ENCODE measurements at regions not wholly inside any gene's neighbourhood (a gene's known extent, or its start where the extent isn't known, plus 50 kb on each side); places are given as distances from the start of the nearest gene placed in this dataset.

DNA sequence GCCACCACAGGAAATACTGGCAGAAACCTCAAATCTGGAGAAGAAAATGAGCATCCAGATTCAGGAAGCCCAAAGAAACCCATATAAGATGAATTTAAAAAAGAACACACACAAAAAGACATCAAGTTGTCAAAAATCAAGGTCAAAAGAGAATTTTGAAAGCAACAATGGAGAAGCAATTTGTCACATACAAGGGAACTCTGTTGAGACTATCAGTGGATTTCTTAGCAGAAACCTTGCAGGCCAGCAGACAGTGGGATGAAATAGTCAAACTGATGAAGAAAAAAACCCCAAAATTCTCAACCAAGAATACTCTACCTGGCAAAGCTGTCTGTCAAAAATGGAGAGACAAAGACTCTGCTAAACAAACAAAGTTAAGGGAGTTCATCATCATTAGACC lies 272.6 kb downstream of the ADCYAP1 start:
- DNase-seq (ENCODE audit: low read depth, low spot score): no peak
- in situ Hi-C loops (cut with HindIII; ENCODE audit: low pct_unique_long_range_greater_than_20kb, low sequenced_read_pairs): no loop called here

DNA sequence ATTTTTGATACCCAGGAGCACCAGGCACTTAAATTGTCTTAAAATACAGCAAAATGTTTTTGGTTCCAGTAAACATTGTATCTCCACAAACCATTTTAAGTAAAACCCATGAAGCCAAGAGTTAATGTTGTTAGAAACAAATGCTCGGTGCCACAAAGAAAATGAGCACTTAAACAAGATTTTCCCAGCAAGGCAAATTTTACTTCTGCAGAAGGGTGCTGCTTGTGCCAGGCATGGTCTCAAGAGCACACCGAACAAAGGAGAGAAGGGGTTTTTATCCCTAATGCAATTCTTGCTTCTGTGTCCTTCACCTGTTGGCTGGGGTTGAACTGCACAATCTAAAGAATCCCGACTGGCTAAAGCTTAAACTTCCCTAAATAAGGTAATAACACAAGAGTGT lies 286.7 kb downstream of the ADCYAP1 start:
- in situ Hi-C loops (cut with HindIII; ENCODE audit: low pct_unique_long_range_greater_than_20kb, low sequenced_read_pairs): no loop called here
- no peak for DNase-seq (ENCODE audit: low read depth, low spot score)

DNA sequence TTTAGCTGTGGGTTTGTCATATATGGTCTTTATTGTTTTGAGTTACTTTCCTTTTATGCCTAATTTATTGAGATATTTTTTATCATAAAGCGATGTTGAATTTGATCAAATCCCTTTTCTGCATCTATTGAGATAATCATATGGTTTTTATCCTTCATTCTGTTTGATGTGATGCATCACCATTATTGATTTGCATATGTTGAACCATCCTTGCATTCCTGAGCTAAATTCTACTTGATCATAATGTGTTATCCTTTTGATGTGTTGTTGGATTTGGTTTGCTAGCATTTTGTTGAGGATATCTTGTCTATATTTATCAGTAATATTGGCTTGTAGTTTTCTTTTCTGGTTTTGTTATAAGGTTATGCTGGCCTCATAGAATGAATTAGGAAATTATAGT lies 308.5 kb downstream of the ADCYAP1 start:
- no peak for DNase-seq (ENCODE audit: low read depth, low spot score)
- in situ Hi-C loops (cut with HindIII; ENCODE audit: low pct_unique_long_range_greater_than_20kb, low sequenced_read_pairs): no loop called here

DNA sequence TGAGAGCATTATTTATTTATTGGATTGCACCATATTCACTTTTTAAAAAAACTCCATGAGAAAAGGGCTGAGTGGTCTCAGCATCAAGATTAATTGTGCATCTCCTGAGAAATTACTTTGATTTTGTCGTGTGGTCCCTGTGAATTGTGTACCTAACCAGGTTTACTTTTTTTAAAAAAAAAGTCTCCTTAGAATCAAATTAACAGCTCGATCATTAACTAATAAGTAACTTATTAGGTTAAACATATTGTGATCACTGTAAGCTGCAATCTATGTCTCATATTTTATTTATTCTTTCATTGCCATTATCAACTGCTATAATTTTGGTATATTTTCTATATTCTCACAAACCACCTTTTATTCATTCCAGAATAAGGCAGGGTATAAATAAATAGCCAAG lies 318.2 kb downstream of the ADCYAP1 start:
- no peak for DNase-seq (ENCODE audit: low read depth, low spot score)

DNA sequence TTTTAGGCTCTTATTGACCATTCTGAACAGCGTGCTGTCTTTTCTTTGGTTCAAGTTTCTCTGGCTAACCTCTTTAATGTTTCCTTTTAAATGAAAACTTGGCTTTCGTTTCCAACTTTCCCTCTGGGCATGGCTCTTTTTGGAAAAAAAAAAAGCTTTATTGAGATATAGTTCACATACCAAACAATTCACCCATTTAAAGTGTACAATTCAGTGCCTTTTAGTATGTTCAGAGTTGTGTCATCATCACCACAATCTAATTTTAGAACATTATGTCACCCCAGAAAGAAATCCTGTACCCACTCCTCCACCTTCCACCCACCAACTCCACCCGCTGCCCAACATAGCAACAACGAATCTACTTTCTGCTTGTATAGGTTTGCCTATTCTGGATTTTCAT lies 322.4 kb downstream of the ADCYAP1 start:
- peak; percentile 80 for DNase-seq (ENCODE audit: low read depth, low spot score)
- in situ Hi-C loops (cut with HindIII; ENCODE audit: low pct_unique_long_range_greater_than_20kb, low sequenced_read_pairs): no loop called here

More for the DNA sequence above, 318.2 kb downstream of the ADCYAP1 start:
- in situ Hi-C loops (cut with HindIII; ENCODE audit: low pct_unique_long_range_greater_than_20kb, low sequenced_read_pairs): no loop called here

DNA sequence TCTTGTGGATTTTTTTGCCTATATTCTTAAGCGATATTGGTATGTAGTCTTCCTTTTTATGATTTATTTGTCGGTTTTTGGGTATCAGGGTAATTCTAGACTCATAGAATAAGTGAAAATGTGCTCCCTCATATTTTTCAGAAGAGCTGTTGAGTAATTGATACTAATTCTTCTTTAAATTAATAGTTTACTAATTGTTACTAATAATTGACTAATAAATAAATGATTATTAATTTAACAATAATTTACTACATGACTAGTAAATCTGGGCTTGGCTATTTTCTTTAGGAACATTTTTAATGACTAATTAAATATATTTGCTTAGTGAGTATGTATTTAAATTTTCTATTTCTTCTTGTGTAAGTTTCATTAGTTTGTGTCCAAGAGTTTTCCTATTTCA lies 325.0 kb downstream of the ADCYAP1 start:
- in situ Hi-C loops (cut with HindIII; ENCODE audit: low pct_unique_long_range_greater_than_20kb, low sequenced_read_pairs): no loop called here
- no peak for DNase-seq (ENCODE audit: low read depth, low spot score)

DNA sequence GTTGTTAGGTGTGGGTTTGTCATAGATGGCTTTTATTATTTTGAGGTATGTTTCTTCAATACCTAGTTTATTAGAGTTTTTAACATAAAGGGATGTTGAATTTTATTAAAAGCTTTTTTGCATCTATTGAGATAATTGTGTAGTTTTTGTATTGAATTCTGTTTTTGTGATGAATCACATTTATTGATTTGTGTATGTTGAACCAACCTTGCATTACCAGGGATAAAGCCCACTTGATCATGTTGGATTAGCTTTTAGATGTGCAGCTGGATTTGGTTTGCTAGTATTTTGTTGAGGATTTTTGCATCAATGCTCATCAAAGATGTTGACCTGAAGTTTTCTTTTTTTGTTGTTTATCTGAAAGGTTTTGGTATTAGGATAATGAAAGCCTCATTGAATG lies 328.2 kb downstream of the ADCYAP1 start:
- in situ Hi-C loops (cut with HindIII; ENCODE audit: low pct_unique_long_range_greater_than_20kb, low sequenced_read_pairs): no loop called here
- DNase-seq (ENCODE audit: low read depth, low spot score): no peak

DNA sequence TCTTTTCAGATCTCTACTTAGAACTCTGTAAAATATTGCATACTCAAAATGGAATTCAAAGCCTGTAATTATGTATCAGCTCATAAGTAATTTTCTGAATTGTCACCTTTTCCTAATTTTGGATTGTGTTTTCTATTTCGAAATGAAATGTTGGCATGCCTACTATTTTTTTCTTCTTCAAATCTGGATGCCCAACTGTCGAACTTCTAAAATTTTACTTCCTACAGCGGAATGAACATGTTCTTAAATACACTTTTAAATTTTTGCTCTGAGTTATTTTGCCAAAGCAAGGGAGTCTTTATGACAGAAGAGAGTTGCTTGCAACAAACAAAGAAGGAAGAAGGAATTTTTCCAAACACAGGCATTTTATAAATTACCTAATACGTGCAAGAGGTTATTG lies 336.0 kb downstream of the ADCYAP1 start:
- in situ Hi-C loops (cut with HindIII; ENCODE audit: low pct_unique_long_range_greater_than_20kb, low sequenced_read_pairs): no loop called here

DNA sequence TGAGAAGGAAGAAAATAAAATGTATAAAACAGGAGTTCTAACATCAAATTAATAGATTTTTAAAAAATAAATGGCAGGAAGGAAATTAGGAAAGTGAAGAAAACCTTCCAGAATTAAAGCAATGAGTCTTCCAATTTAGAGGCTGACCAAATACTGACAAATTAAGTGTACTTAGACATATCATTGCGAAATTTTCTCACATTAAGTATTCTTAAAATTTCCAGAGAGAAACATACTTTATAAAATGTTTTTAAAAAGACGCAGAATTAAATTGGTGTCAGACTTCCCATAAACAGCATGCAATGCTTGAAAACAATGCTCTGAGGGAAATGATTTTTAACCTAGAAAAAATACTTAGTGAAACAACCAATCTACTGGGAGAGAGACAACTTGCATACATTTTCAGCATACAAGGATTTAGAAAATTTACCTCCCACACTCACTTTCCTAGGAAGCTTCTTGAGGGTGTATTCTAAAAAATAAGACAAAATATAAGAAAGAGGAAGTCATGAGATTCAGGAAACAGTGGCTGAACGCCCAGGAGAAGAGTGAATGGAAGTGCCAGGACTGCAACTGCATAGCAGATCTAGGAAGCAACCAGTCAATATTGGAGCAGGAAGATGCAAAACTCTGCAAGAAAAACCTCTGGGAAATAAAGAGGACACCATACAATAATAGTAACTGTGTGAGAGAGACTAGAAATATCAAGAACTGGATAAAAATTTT lies 339.9 kb downstream of the ADCYAP1 start:
- in situ Hi-C loops (cut with HindIII; ENCODE audit: low pct_unique_long_range_greater_than_20kb, low sequenced_read_pairs): no loop called here
- DNase-seq (ENCODE audit: low read depth, low spot score): no peak

More for the DNA sequence above, 336.0 kb downstream of the ADCYAP1 start:
- DNase-seq (ENCODE audit: low read depth, low spot score): no peak

DNA sequence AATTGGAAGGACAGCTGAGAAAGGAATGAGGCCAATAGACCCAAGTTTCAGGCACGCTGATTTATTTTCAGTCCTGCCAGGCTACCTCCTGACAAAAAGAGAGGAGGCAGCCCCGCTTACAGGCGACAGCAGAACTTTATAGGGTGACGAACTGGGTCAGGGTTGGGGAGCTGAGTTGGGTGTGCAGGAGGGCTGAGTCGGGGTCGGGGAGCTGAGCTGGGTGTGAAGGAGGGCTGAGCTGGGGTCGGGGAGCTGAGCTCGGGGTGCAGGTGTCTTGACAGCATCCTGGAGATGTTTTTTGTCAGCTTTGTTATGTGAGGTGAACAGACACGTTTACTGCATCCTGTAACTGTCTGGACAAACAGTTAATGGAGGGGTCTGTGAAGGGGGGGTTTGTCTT lies 342.2 kb downstream of the ADCYAP1 start:
- DNase-seq (ENCODE audit: low read depth, low spot score): no peak
- in situ Hi-C loops (cut with HindIII; ENCODE audit: low pct_unique_long_range_greater_than_20kb, low sequenced_read_pairs): no loop called here

DNA sequence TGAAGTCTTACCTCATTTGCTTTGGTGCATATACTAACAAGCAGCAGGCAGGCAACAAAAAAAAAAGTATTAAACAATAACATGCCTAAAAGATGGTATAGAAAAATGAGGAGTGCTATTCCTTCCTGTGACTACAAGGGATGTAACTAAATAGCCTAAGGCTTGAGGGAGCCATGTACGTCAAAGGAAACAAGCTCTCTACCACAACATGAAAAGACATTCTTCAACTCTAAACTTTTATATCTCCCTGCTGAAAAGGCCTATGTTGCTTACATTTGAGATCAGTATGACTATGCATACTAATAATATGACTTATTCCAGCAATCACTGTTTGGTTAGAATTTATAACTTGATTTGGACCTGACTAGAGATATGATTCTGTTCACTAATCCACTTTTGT lies 347.9 kb downstream of the ADCYAP1 start:
- DNase-seq (ENCODE audit: low read depth, low spot score): peak; percentile 95
- in situ Hi-C loops (cut with HindIII; ENCODE audit: low pct_unique_long_range_greater_than_20kb, low sequenced_read_pairs): no loop called here

DNA sequence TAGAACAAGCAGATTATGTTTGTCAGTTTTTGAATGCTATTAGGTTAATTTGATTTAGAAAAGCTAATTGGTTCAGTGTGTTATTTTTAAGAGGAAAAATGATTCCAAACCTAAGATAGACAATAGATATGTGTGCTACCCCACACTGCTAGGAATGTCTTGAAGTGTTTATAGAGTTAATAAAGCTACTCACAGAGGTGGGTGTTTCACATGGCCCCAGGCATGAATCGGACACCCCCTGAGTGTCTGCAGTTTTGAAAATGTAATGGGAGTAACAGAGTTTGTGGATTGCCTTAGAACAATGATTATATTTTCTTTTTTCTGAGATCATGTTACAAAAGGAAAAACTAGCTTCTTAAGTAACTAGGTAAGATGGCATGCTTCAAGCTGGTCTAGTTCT lies 348.3 kb downstream of the ADCYAP1 start:
- in situ Hi-C loops (cut with HindIII; ENCODE audit: low pct_unique_long_range_greater_than_20kb, low sequenced_read_pairs): no loop called here
- peak; percentile 87 for DNase-seq (ENCODE audit: low read depth, low spot score)

DNA sequence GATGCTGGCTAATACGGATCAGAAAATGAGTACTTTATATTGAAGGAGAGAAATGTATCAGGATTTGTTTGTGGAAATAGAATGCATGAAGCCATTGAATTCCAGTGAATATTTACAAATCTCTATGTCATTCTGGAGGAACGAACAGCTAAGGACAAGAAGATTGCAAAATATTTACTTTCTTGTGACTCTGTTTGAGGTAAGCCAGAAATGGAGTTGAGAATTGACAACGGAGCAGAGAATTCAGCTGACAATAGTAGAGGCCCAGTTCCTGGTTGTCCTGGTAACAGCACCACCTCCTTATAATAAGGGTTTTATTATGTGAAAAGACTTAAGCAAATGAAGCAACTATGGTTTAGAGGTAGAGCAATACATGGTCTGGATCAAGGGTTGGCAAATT lies 349.2 kb downstream of the ADCYAP1 start:
- peak; percentile 32 for DNase-seq (ENCODE audit: low read depth, low spot score)
- in situ Hi-C loops (cut with HindIII; ENCODE audit: low pct_unique_long_range_greater_than_20kb, low sequenced_read_pairs): no loop called here

DNA sequence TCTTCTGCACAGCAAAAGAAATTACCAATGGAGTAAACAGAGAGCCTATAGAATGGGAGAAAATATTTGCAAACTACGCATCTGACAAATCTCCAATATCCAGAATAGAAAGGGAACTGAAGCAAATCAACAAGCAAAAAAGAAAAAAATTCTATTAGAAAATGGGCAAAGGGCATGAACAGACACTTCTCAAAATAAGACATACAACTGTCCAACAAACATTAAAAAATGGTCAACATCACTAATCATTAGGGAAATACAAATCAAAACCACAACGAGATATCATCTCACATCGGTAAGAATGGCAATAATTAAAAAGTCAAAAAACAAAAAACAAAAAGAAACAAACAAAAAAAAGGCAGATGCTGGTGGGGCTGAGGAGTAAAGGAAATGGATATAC lies 356.4 kb downstream of the ADCYAP1 start:
- no peak for DNase-seq (ENCODE audit: low read depth, low spot score)
- in situ Hi-C loops (cut with HindIII; ENCODE audit: low pct_unique_long_range_greater_than_20kb, low sequenced_read_pairs): no loop called here

DNA sequence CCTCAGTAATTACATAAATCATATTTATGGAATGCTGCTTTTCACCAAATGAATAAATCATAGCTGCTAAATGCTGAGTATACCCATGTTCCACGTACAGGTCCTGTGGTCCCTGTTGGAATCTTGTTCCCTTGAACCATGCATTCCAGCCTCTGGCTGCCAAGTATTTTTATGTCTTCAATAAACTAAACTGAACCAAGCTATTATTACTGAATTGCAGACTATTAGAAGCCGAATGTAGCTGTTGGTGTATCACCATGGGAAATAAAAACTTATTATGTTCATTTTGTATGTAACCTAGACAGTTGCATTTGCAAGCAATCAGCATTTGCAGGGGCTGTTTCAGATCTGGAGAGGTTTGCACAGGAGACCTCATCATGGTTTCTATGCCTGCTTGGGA lies 362.4 kb downstream of the ADCYAP1 start:
- no peak for DNase-seq (ENCODE audit: low read depth, low spot score)
- in situ Hi-C loops (cut with HindIII; ENCODE audit: low pct_unique_long_range_greater_than_20kb, low sequenced_read_pairs): no loop called here

DNA sequence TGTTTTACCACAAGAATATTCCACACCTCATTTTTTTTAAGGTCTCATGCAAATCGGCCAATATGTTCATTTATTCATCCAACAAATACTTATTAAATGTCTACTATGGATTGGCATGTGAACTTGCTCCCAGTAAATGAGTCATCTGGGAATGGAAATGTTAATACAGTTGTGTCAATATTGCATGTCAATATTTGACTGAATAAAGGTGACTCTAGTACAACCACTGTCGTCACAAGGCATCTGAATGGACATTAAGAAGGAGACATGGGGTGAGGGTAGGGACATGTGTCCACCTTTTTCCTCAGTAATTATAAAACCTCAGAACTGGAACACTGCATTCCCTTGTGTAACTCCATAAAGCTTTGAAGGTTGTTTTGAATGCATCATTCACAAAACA lies 365.4 kb downstream of the ADCYAP1 start:
- DNase-seq (ENCODE audit: low read depth, low spot score): no peak
- in situ Hi-C loops (cut with HindIII; ENCODE audit: low pct_unique_long_range_greater_than_20kb, low sequenced_read_pairs): no loop called here

DNA sequence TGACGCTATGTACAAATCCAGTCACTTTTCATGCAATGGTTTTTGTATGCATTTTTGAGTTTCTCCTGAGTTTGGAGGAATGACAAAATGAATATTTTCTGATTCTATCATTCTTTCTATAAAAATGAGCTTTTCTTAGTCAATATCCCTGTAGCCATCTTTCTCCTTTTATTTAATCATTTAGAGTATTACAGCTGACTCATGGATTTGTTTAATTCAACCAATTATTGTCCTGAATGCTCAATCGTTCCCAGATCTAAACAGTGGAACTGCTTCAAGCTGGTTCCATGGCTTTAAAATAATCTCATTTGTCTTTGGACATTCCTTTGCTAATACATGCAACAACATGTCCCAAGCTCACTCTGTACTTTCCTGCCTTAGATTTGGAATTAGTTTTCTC lies 368.8 kb downstream of the ADCYAP1 start:
- no peak for DNase-seq (ENCODE audit: low read depth, low spot score)
- in situ Hi-C loops (cut with HindIII; ENCODE audit: low pct_unique_long_range_greater_than_20kb, low sequenced_read_pairs): no loop called here

DNA sequence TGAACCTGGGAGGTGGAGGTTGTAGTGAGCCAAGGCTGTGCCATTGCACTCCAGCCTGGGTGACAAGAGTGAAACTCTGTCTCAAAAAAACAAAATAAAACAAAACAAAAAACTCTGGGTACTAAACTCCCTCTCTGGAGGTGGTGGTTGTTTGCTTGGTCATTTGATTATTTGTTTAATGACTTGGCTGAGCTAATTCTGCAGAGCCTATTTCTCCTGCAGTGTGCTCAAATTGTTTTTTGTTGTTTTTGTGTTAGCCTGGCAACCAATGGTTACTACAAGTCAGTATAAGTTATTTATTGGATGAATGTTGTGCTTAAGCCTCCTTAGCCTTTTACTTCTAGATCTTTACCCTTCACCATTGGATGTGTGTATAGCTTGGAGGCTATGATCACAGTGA lies 387.5 kb downstream of the ADCYAP1 start:
- in situ Hi-C loops (cut with HindIII; ENCODE audit: low pct_unique_long_range_greater_than_20kb, low sequenced_read_pairs): no loop called here
- DNase-seq (ENCODE audit: low read depth, low spot score): no peak

DNA sequence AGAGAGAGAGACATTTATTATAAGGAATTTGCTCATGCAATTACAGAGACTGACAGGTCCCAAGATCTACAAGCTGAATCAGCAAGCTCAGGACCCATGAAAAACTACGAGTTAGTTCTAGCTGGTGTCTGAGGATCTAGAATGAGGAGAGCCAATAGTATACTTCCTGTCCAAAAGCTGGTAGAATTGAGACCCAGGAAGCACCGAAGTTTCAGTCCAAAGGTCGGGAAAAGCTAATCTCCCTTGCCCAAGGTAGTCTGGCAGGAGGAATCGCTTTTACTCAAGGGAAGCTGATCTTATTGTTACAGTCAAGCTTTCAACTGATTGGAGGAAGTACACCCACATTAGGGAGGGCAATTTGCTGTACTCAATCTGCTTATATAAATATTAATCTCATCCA lies 389.6 kb downstream of the ADCYAP1 start:
- in situ Hi-C loops (cut with HindIII; ENCODE audit: low pct_unique_long_range_greater_than_20kb, low sequenced_read_pairs): no loop called here
- DNase-seq (ENCODE audit: low read depth, low spot score): no peak

DNA sequence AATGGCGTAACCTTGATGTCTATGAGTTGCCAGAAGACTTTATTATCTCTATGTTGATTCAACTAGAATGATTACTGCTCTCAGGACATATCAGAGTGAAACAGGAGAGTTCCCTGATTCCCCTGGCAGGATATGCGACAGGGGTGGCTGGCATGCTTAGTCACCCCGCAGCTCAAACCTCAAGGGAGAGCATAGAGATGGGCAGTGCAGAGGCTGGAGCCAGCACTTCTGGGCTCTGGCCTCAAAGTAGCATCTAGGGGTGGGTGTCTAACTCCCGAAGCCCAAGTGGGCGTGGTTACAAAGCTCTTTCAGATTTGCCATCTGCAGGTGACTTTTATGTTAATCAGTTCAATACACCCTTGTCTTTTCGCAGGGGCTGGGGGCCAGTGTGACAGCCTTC lies 391.6 kb downstream of the ADCYAP1 start:
- in situ Hi-C loops (cut with HindIII; ENCODE audit: low pct_unique_long_range_greater_than_20kb, low sequenced_read_pairs): no loop called here
- DNase-seq (ENCODE audit: low read depth, low spot score): no peak
